ENCODE measurements at regions not wholly inside any gene's neighbourhood (a gene's known extent, or its start where the extent isn't known, plus 50 kb on each side); places are given as distances from the start of the nearest gene placed in this dataset.

GRCh38 chr3:102661707-102662497 is 227.1 kb downstream of the ZPLD1 start:
- WGBS, 2 donors, result 53 to 61% methylated on average over 5 of the region's 5 CpGs
- Histone ChIP-seq H3K27ac (no peak overlapping the region), H3K4me3 (no peak overlapping the region), H3K9me3 (no peaks in the 10 kb centered on the region), H3K27me3 (no peaks in the 10 kb centered on the region), H3K4me1 (no peaks in the 10 kb centered on the region), H3K36me3 (replicated peaks in 1 of 2; ENCODE audit: insufficient read depth in 1 of 2, low read depth in 2 of 2) (no peaks in the 10 kb centered on the region)
- DNase-seq (no peak), ATAC-seq (no peak)
- intact Hi-C loops (cut with DNase I), result no loop called here
- TF ChIP-seq, protein P1, sequence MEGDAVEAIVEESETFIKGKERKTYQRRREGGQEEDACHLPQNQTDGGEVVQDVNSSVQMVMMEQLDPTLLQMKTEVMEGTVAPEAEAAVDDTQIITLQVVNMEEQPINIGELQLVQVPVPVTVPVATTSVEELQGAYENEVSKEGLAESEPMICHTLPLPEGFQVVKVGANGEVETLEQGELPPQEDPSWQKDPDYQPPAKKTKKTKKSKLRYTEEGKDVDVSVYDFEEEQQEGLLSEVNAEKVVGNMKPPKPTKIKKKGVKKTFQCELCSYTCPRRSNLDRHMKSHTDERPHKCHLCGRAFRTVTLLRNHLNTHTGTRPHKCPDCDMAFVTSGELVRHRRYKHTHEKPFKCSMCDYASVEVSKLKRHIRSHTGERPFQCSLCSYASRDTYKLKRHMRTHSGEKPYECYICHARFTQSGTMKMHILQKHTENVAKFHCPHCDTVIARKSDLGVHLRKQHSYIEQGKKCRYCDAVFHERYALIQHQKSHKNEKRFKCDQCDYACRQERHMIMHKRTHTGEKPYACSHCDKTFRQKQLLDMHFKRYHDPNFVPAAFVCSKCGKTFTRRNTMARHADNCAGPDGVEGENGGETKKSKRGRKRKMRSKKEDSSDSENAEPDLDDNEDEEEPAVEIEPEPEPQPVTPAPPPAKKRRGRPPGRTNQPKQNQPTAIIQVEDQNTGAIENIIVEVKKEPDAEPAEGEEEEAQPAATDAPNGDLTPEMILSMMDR (IDR thresholded peaks at IDR 0.05), result no peak
- TF ChIP-seq POLR2A (IDR thresholded peaks at IDR 0.05), result no peak

- H3K4me1 ChIP-seq, result no peaks in the 10 kb centered on the region
- TF ChIP-seq, protein P1 (IDR thresholded peaks at IDR 0.05), result no peak
- no peak for TF ChIP-seq POLR2A (IDR thresholded peaks at IDR 0.05)
- H3K9me3 ChIP-seq, result no peaks in the 10 kb centered on the region
- no peak overlapping the region for H3K4me3 ChIP-seq
- H3K36me3 ChIP-seq (replicated peaks in 1 of 2; ENCODE audit: insufficient read depth in 1 of 2, low read depth in 2 of 2), result no peaks in the 10 kb centered on the region
- intact Hi-C loops (cut with DNase I), result no loop called here
- no peaks in the 10 kb centered on the region for H3K27me3 ChIP-seq
- DNase-seq (no peak), ATAC-seq (no peak)
- H3K27ac ChIP-seq, result no peak overlapping the region
Measured at GRCh38 chr3:102662498-102662772, 227.6 kb downstream of the ZPLD1 start.

- Histone ChIP-seq H3K9me3 (no peaks in the 10 kb centered on the region), H3K4me1 (no peaks in the 10 kb centered on the region), H3K27ac (no peak overlapping the region), H3K27me3 (no peaks in the 10 kb centered on the region), H3K4me3 (no peak overlapping the region), H3K36me3 (replicated peaks in 1 of 2; ENCODE audit: insufficient read depth in 1 of 2, low read depth in 2 of 2) (no peaks in the 10 kb centered on the region)
- DNase-seq (no peak), ATAC-seq (no peak)
- intact Hi-C loops (cut with DNase I), result no loop called here
- TF ChIP-seq, protein P1 (IDR thresholded peaks at IDR 0.05), result no peak
- 73 to 88% methylated on average over 6 of the region's 6 CpGs for WGBS, 2 donors
Measured at GRCh38 chr3:102664126-102664525, 229.3 kb downstream of the ZPLD1 start.

DNA sequence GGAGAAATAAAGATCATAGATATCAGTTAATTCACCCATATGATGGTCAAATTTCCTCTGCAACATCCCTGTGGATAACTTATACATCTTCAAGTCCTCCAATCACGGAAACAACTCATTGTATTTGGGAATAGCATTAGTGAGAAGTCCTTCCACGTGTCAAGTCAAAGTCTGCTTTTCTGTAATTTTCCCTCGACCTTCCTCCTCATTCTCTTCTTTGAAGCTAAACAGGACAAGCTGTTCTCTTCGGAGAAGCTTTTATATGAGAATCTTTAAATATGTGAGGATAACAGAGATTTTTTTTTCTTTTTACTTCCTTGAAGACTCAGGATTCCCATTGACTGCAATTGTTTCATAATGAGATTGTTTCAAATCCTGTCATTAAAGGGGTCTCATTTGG is 230.4 kb downstream of the ZPLD1 start:
- Histone ChIP-seq H3K4me1 (no peaks in the 10 kb centered on the region), H3K9me3 (no peaks in the 10 kb centered on the region), H3K27ac (no peak overlapping the region), H3K4me3 (no peak overlapping the region), H3K27me3 (no peaks in the 10 kb centered on the region), H3K36me3 (replicated peaks in 1 of 2; ENCODE audit: insufficient read depth in 1 of 2, low read depth in 2 of 2) (no peaks in the 10 kb centered on the region)
- ATAC-seq, result no peak
- no peak for DNase-seq
- WGBS, 2 donors, result 58 to 63% methylated on average over 4 of the region's 4 CpGs
- TF ChIP-seq POLR2A (IDR thresholded peaks at IDR 0.05), result no peak
- TF ChIP-seq, protein P1 (IDR thresholded peaks at IDR 0.05), result no peak
- intact Hi-C loops (cut with DNase I), result no loop called here

- H3K4me3 ChIP-seq, result no peak overlapping the region
- ATAC-seq, result no peak
- no peak overlapping the region for H3K27ac ChIP-seq
- DNase-seq, result no peak
- H3K4me1 ChIP-seq, result peaks cover under 1% of the 10 kb centered on the region
- 66 to 68% methylated on average over 4 of the region's 4 CpGs for WGBS, 2 donors
- no peaks in the 10 kb centered on the region for H3K27me3 ChIP-seq
- intact Hi-C loops (cut with DNase I), result no loop called here
- no peaks in the 10 kb centered on the region for H3K36me3 ChIP-seq (replicated peaks in 1 of 2; ENCODE audit: insufficient read depth in 1 of 2, low read depth in 2 of 2)
- TF ChIP-seq, protein P1 (IDR thresholded peaks at IDR 0.05), result no peak
- no peak for TF ChIP-seq POLR2A (IDR thresholded peaks at IDR 0.05)
- H3K9me3 ChIP-seq, result no peaks in the 10 kb centered on the region
Measured at GRCh38 chr3:102668247-102668646, 233.4 kb downstream of the ZPLD1 start.

All from body of pancreas (tissue), 4 donors.